ENCODE measurements at regions not wholly inside any gene's neighbourhood (a gene's known extent, or its start where the extent isn't known, plus 50 kb on each side); places are given as distances from the start of the nearest gene placed in this dataset.
A peak's percentile ranks its signal among the peaks of the same experiment; 100 is the strongest.

DNA sequence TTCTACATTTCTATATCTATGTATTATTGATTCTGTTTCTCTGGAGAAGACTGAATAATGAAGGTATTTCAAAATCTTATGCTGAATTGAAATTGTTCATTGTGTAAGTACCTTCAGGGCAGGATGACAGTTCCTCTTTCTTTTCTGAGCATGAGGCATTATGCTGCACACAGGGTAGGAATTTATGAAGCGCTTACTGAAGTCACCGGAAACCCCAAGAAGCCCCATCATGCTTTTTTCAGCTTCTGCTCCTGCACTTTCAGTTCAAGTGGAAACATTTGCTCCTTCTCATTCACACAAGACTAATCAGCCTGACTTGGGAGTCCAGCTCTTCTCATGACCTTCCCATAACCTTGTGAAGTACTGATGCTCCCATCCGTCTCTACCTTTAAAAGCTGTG lies 314.7 kb upstream of the SORL1-AS1 start:
- Histone ChIP-seq H3K4me1 (no peaks in the 10 kb centered on the region), H3K27ac (no peak overlapping the region), H3K9me3 (ENCODE audit: low read depth) (no peaks in the 10 kb centered on the region), H3K9ac (no peak overlapping the region), H3K4me2 (no peak overlapping the region), H3F3A (ENCODE audit: low read depth) (no peaks in the 10 kb centered on the region), H4K20me1 (ENCODE audit: low read depth) (no peaks in the 10 kb centered on the region), H3K4me3 (no peak overlapping the region), H2AFZ (replicated peaks) (no peak overlapping the region), H3K27me3 (no peaks in the 10 kb centered on the region), H3K36me3 (no peaks in the 10 kb centered on the region), H3K79me2 (ENCODE audit: low read depth) (no peaks in the 10 kb centered on the region)
- DNase-seq (ENCODE audit: low spot score) = no peak
- Mint-ChIP-seq H3K36me3 (no peaks in the 10 kb centered on the region), H3K4me3 (no peak overlapping the region), H3K27ac (no peak overlapping the region), H3K9me3 (no peaks in the 10 kb centered on the region), H3K27me3 (ENCODE audit: insufficient read depth, low read depth) (peaks cover 2% of the 10 kb centered on the region), H3K4me1 (peaks cover 10% of the 10 kb centered on the region)
- TF ChIP-seq, protein P1, sequence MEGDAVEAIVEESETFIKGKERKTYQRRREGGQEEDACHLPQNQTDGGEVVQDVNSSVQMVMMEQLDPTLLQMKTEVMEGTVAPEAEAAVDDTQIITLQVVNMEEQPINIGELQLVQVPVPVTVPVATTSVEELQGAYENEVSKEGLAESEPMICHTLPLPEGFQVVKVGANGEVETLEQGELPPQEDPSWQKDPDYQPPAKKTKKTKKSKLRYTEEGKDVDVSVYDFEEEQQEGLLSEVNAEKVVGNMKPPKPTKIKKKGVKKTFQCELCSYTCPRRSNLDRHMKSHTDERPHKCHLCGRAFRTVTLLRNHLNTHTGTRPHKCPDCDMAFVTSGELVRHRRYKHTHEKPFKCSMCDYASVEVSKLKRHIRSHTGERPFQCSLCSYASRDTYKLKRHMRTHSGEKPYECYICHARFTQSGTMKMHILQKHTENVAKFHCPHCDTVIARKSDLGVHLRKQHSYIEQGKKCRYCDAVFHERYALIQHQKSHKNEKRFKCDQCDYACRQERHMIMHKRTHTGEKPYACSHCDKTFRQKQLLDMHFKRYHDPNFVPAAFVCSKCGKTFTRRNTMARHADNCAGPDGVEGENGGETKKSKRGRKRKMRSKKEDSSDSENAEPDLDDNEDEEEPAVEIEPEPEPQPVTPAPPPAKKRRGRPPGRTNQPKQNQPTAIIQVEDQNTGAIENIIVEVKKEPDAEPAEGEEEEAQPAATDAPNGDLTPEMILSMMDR (IDR thresholded peaks at IDR 0.05) = no peak
- TF ChIP-seq EZH2phosphoT487 (IDR thresholded peaks at IDR 0.05) (no peak), EZH2 (IDR thresholded peaks at IDR 0.05) (no peak)

DNA sequence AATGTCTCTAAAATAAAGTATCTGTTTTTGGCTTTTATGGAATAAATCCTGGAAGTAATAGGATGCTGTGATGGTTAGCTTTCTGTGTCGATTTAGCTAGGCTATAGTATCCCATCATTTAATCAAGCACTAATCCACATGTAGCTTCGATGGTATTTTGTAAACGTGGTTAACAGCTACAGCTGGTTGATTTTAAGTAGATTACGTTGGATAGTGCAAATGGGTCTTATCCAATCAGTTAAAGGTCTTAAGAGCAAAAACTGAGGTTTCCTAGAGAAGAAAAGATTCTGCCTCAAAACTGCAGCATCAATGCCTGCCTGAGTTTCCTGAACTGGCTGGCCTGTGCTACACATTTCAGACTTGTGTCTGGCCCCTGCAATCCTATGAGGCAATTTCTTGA lies 314.2 kb upstream of the SORL1-AS1 start:
- Histone ChIP-seq H3K9ac (no peak overlapping the region), H3K4me1 (no peaks in the 10 kb centered on the region), H3K27ac (no peak overlapping the region), H3K79me2 (ENCODE audit: low read depth) (no peaks in the 10 kb centered on the region), H2AFZ (replicated peaks) (no peak overlapping the region), H3K9me3 (ENCODE audit: low read depth) (no peaks in the 10 kb centered on the region), H3F3A (ENCODE audit: low read depth) (no peaks in the 10 kb centered on the region), H3K4me3 (no peak overlapping the region), H3K36me3 (no peaks in the 10 kb centered on the region), H3K27me3 (no peaks in the 10 kb centered on the region), H3K4me2 (no peak overlapping the region), H4K20me1 (ENCODE audit: low read depth) (no peaks in the 10 kb centered on the region)
- Mint-ChIP-seq H3K27ac (no peak overlapping the region), H3K9me3 (no peaks in the 10 kb centered on the region), H3K4me3 (no peak overlapping the region), H3K36me3 (no peaks in the 10 kb centered on the region), H3K27me3 (ENCODE audit: insufficient read depth, low read depth) (peaks cover 2% of the 10 kb centered on the region), H3K4me1 (peaks cover 10% of the 10 kb centered on the region)
- no peak for DNase-seq (ENCODE audit: low spot score)
- TF ChIP-seq, protein P1 (IDR thresholded peaks at IDR 0.05) = no peak
- TF ChIP-seq EZH2 (IDR thresholded peaks at IDR 0.05) = no peak
- no peak for TF ChIP-seq EZH2phosphoT487 (IDR thresholded peaks at IDR 0.05)

DNA sequence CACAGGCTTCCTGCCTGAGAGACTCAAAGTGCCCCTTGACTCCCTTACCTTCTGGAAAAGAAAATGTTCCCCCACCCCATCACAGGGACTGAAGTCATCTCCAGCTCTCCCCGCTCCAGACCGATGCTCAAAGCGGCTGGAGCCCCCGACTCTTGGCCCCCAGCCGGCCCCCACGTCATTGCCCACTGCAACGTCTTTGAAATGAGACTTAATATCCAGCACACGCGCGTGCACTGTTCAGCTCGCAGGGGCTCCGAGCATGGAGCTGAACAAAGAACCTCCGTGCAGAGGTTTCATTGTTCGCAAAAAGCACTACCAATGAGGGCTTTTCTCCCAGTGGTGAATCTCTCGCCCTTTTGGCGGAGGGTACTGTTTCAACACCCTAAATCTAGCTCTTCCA lies 313.4 kb upstream of the SORL1-AS1 start:
- Histone ChIP-seq H3K9ac (no peak overlapping the region), H3K79me2 (ENCODE audit: low read depth) (no peaks in the 10 kb centered on the region), H4K20me1 (ENCODE audit: low read depth) (no peaks in the 10 kb centered on the region), H3K27ac (no peak overlapping the region), H3K27me3 (no peaks in the 10 kb centered on the region), H3K9me3 (ENCODE audit: low read depth) (no peaks in the 10 kb centered on the region), H3F3A (ENCODE audit: low read depth) (no peaks in the 10 kb centered on the region), H2AFZ (replicated peaks) (peak overlapping the region; percentile 85), H3K36me3 (no peaks in the 10 kb centered on the region), H3K4me3 (no peak overlapping the region), H3K4me2 (no peak overlapping the region), H3K4me1 (no peaks in the 10 kb centered on the region)
- H3K27ac Mint-ChIP-seq = no peak overlapping the region
- no peak for DNase-seq (ENCODE audit: low spot score)
- no peaks in the 10 kb centered on the region for H3K36me3 Mint-ChIP-seq
- peaks cover 2% of the 10 kb centered on the region for H3K27me3 Mint-ChIP-seq (ENCODE audit: insufficient read depth, low read depth)
- peaks cover 10% of the 10 kb centered on the region for H3K4me1 Mint-ChIP-seq
- TF ChIP-seq EZH2 (IDR thresholded peaks at IDR 0.05) = no peak
- no peaks in the 10 kb centered on the region for H3K9me3 Mint-ChIP-seq
- H3K4me3 Mint-ChIP-seq = no peak overlapping the region

DNA sequence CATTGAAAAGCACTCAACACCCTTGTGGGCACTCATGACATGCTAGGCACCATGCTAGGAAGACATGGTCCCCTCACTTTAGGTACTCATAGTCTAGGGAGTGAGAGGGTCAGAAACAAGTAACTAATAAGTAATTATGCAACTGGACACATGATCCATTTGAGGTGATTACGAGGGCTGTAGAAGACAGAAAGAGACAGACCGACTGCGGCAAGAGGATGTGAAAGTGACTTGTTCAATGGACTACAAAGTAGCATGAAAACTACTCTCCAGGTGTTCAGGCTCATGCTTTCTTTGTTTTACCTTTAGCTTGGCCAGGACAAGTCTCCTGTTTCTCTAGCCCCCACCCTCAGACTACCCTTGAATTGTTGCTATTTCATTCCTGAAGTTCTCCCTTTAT lies 310.8 kb upstream of the SORL1-AS1 start:
- TF ChIP-seq EZH2 (IDR thresholded peaks at IDR 0.05) (no peak), EZH2phosphoT487 (IDR thresholded peaks at IDR 0.05) (no peak)
- TF ChIP-seq, protein P1 (IDR thresholded peaks at IDR 0.05) = no peak
- H3K4me3 ChIP-seq = no peak overlapping the region
- no peak overlapping the region for H3K9ac ChIP-seq
- Mint-ChIP-seq H3K27ac (no peak overlapping the region), H3K4me1 (peaks cover 10% of the 10 kb centered on the region), H3K4me3 (no peak overlapping the region), H3K9me3 (no peaks in the 10 kb centered on the region), H3K36me3 (no peaks in the 10 kb centered on the region), H3K27me3 (ENCODE audit: insufficient read depth, low read depth) (peaks cover 2% of the 10 kb centered on the region)
- DNase-seq (ENCODE audit: low spot score) = no peak
- H3K79me2 ChIP-seq (ENCODE audit: low read depth) = no peaks in the 10 kb centered on the region
- H2AFZ ChIP-seq (replicated peaks) = no peak overlapping the region
- no peak overlapping the region for H3K4me2 ChIP-seq
- no peaks in the 10 kb centered on the region for H3K27me3 ChIP-seq
- no peaks in the 10 kb centered on the region for H3K36me3 ChIP-seq
- no peak overlapping the region for H3K27ac ChIP-seq
- no peaks in the 10 kb centered on the region for H3F3A ChIP-seq (ENCODE audit: low read depth)
- no peaks in the 10 kb centered on the region for H4K20me1 ChIP-seq (ENCODE audit: low read depth)
- no peaks in the 10 kb centered on the region for H3K9me3 ChIP-seq (ENCODE audit: low read depth)
- H3K4me1 ChIP-seq = no peaks in the 10 kb centered on the region
